Activated B cell treated with CpG ODN at 0.5 μM for 24 hours (primary cell): ENCODE measurements at regions not wholly inside any gene's neighbourhood (a gene's known extent, or its start where the extent isn't known, plus 50 kb on each side); places are given as distances from the start of the nearest gene placed in this dataset.

Experiments
- ATAC-seq: fragments of 200-7000 bp; cut with Tn5 transposase; one replicate; pipeline ENCODE4 v1.10.0; 2021; ENCODE audit warnings: low read depth, mild to moderate bottlenecking, moderate library complexity
- CTCF ChIA-PET: fragments of 350-600 bp; sonication (Branson Sonifier 250); formaldehyde crosslinking; loops from one replicate; lab custom pipeline; 2021; ENCODE audit warnings: antibody characterized with exemption; lab: Charles Lee
- POLR2A ChIA-PET: fragments of 350-600 bp; sonication (Branson Sonifier 250); formaldehyde crosslinking; loops from one replicate; lab custom pipeline; 2021; ENCODE audit warnings: antibody characterized with exemption; lab: Charles Lee
- DNase-seq: peaks from one replicate; pipeline ENCODE4 v3.0.0; 2022
- H3K27ac Mint-ChIP-seq: one replicate; pipeline ENCODE4 v1.8.0; 2020; ENCODE audit warnings: mixed read lengths
- H3K27me3 Mint-ChIP-seq: one replicate; pipeline ENCODE4 v1.8.0; 2021; ENCODE audit warnings: mixed read lengths
- H3K36me3 Mint-ChIP-seq: one replicate; pipeline ENCODE4 v1.8.0; 2021; ENCODE audit warnings: low read depth, mixed read lengths
- H3K4me1 Mint-ChIP-seq: one replicate; pipeline ENCODE4 v1.8.0; 2021; ENCODE audit warnings: mixed read lengths
- H3K4me3 Mint-ChIP-seq: one replicate; pipeline ENCODE4 v1.8.0; 2020; ENCODE audit warnings: mild to moderate bottlenecking, mixed read lengths
- H3K9me3 Mint-ChIP-seq: one replicate; pipeline ENCODE4 v1.8.0; 2020; ENCODE audit warnings: mixed read lengths
- CTCF ChIP-seq: fragments of 200-600 bp; IDR thresholded peaks from one replicate; pipeline ENCODE4 v1.8.0; 2022; ENCODE audit warnings: antibody characterized with exemption, mild to moderate bottlenecking
- intact Hi-C: fragments of 100-400 bp; cut with micrococcal nuclease; formaldehyde crosslinking; loops from one replicate; pipeline ENCODE4 v1.15.1; 2024

- Mint-ChIP-seq H3K27ac (no peak overlapping the region), H3K36me3 (no peaks in the 10 kb centered on the region), H3K4me3 (no peak overlapping the region), H3K9me3 (no peaks in the 10 kb centered on the region), H3K27me3 (no peaks in the 10 kb centered on the region), H3K4me1 (no peaks in the 10 kb centered on the region)
- no peak for TF ChIP-seq CTCF
- CTCF ChIA-PET, result no interaction called here
- intact Hi-C loops, result no loop called here
- DNase-seq (no peak), ATAC-seq (no peak)
- POLR2A ChIA-PET, result interaction anchor here (0.6 kb wide), 1 partner anchor 114 kb away, joined by 4 read pairs; no protein-coding TSS in a partner anchor
Observed at GRCh38 chr15:29472901-29473445, 203.4 kb upstream of the NSMCE3 start.

GRCh38 chr15:29471757-29472156 lies 202.1 kb upstream of the NSMCE3 start:
- ATAC-seq (no peak), DNase-seq (no peak)
- ChIA-PET POLR2A (no interaction called here), CTCF (no interaction called here)
- no peaks in the 10 kb centered on the region for H3K27me3 Mint-ChIP-seq
- no peaks in the 10 kb centered on the region for H3K36me3 Mint-ChIP-seq
- intact Hi-C loops, result no loop called here
- H3K4me1 Mint-ChIP-seq, result no peaks in the 10 kb centered on the region
- no peaks in the 10 kb centered on the region for H3K9me3 Mint-ChIP-seq
- TF ChIP-seq CTCF, result no peak
- no peak overlapping the region for H3K27ac Mint-ChIP-seq
- H3K4me3 Mint-ChIP-seq, result no peak overlapping the region

DNA sequence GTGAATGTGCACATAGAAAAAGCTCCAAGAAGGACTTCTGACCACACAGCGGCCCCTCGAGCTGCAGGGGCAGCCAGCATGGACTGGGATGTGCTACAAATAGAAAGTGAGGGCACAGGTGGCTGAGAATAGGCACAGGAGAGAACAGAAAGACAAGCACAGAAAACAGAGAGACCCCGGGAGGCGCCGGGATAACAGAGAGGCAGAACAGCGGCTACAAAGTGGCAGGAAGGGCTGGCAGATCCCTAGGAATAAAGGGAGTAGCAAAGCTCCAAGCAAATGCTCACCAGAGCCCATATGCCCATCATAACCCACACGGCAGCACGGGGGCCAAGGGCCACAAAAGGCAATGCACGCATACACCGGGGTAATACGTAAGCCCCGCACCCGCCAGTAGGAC lies 201.7 kb upstream of the NSMCE3 start:
- CTCF ChIA-PET, result no interaction called here
- DNase-seq (no peak), ATAC-seq (no peak)
- H3K4me3 Mint-ChIP-seq, result no peak overlapping the region
- no peaks in the 10 kb centered on the region for H3K4me1 Mint-ChIP-seq
- POLR2A ChIA-PET, result no interaction called here
- H3K27me3 Mint-ChIP-seq, result no peaks in the 10 kb centered on the region
- no peaks in the 10 kb centered on the region for H3K9me3 Mint-ChIP-seq
- TF ChIP-seq CTCF, result no peak
- H3K36me3 Mint-ChIP-seq, result no peaks in the 10 kb centered on the region
- intact Hi-C loops, result no loop called here
- H3K27ac Mint-ChIP-seq, result no peak overlapping the region

- Mint-ChIP-seq H3K9me3 (no peaks in the 10 kb centered on the region), H3K27me3 (no peaks in the 10 kb centered on the region), H3K4me3 (no peak overlapping the region), H3K36me3 (no peaks in the 10 kb centered on the region), H3K4me1 (no peaks in the 10 kb centered on the region), H3K27ac (no peak overlapping the region)
- DNase-seq (no peak), ATAC-seq (no peak)
- POLR2A ChIA-PET, result no interaction called here
- CTCF ChIA-PET, result no interaction called here
- no peak for TF ChIP-seq CTCF
- intact Hi-C loops, result no loop called here
Observed at GRCh38 chr15:29470794-29471193, 201.2 kb upstream of the NSMCE3 start.

- no peaks in the 10 kb centered on the region for H3K27me3 Mint-ChIP-seq
- no peaks in the 10 kb centered on the region for H3K36me3 Mint-ChIP-seq
- ChIA-PET POLR2A (no interaction called here), CTCF (no interaction called here)
- ATAC-seq (no peak), DNase-seq (no peak)
- no peak overlapping the region for H3K27ac Mint-ChIP-seq
- H3K4me3 Mint-ChIP-seq, result no peak overlapping the region
- no peak for TF ChIP-seq CTCF
- no peaks in the 10 kb centered on the region for H3K9me3 Mint-ChIP-seq
- intact Hi-C loops, result no loop called here
- no peaks in the 10 kb centered on the region for H3K4me1 Mint-ChIP-seq
Observed at GRCh38 chr15:29470311-29470710, 200.7 kb upstream of the NSMCE3 start.
